ENCODE measurements at regions not wholly inside any gene's neighbourhood (a gene's known extent, or its start where the extent isn't known, plus 50 kb on each side); places are given as distances from the start of the nearest gene placed in this dataset.

- TF ChIP-seq CTCF (tag by site-specific recombination; IDR thresholded peaks at IDR 0.05), result no peak
- TF ChIP-seq ZNF132 (tag by site-specific recombination; IDR thresholded peaks at IDR 0.05; ENCODE audit: borderline replicate concordance), result no peak
- no peak for TF ChIP-seq ZSCAN4 (tag by site-specific recombination; IDR thresholded peaks at IDR 0.05)
- no peak for TF ChIP-seq ZNF510 (tag by site-specific recombination; IDR thresholded peaks at IDR 0.05; ENCODE audit: insufficient replicate concordance)
- TF ChIP-seq ZNF768 (tag by site-specific recombination; IDR thresholded peaks at IDR 0.05), result no peak
- no peak for TF ChIP-seq ZNF48 (tag by site-specific recombination; IDR thresholded peaks at IDR 0.05)
Measured at GRCh38 chr7:20562461-20562860, 53.0 kb upstream of the ABCB5 start.
